ENCODE measurements at regions not wholly inside any gene's neighbourhood (a gene's known extent, or its start where the extent isn't known, plus 50 kb on each side); places are given as distances from the start of the nearest gene placed in this dataset.

DNA sequence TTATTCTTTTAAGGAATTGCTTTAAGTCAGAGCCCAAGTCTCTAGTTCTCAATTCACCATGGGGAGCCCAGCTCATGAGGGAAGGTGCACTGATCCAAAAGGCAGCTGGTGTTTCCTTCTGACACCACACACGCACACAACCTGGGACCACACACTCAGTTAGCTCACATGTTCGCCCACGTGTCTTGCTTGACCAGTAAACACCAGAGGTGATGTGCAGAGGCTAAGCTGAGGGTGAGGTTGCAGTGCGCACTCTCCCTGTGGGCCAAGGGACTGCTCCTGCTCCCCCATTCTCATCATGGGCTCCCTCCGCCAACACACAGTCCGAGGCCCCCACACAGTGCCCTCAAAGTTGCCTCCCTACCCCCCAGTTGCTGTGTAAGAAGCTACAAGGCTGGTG, 70.8 kb upstream of the BZW1 start:
- TF ChIP-seq, protein P1, sequence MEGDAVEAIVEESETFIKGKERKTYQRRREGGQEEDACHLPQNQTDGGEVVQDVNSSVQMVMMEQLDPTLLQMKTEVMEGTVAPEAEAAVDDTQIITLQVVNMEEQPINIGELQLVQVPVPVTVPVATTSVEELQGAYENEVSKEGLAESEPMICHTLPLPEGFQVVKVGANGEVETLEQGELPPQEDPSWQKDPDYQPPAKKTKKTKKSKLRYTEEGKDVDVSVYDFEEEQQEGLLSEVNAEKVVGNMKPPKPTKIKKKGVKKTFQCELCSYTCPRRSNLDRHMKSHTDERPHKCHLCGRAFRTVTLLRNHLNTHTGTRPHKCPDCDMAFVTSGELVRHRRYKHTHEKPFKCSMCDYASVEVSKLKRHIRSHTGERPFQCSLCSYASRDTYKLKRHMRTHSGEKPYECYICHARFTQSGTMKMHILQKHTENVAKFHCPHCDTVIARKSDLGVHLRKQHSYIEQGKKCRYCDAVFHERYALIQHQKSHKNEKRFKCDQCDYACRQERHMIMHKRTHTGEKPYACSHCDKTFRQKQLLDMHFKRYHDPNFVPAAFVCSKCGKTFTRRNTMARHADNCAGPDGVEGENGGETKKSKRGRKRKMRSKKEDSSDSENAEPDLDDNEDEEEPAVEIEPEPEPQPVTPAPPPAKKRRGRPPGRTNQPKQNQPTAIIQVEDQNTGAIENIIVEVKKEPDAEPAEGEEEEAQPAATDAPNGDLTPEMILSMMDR (IDR thresholded peaks at IDR 0.05), result no peak
- TF ChIP-seq POLR2A (IDR thresholded peaks at IDR 0.05), result no peak
- TF ChIP-seq POLR2AphosphoS5 (IDR thresholded peaks at IDR 0.05), result no peak
- TF ChIP-seq EP300 (IDR thresholded peaks at IDR 0.05), result no peak
